Activated CD4-positive, alpha-beta T cell treated with anti-CD3 and anti-CD28 coated beads for 24 hours (primary cell): ENCODE measurements at regions not wholly inside any gene's neighbourhood (a gene's known extent, or its start where the extent isn't known, plus 50 kb on each side); places are given as distances from the start of the nearest gene placed in this dataset.

ENCODE experiments used
- DNase-seq, 2 donors: peaks; one replicate each; pipeline ENCODE4 v3.0.0-alpha.2; 2020; ENCODE audit warnings: low read depth in 2 of 2

DNA sequence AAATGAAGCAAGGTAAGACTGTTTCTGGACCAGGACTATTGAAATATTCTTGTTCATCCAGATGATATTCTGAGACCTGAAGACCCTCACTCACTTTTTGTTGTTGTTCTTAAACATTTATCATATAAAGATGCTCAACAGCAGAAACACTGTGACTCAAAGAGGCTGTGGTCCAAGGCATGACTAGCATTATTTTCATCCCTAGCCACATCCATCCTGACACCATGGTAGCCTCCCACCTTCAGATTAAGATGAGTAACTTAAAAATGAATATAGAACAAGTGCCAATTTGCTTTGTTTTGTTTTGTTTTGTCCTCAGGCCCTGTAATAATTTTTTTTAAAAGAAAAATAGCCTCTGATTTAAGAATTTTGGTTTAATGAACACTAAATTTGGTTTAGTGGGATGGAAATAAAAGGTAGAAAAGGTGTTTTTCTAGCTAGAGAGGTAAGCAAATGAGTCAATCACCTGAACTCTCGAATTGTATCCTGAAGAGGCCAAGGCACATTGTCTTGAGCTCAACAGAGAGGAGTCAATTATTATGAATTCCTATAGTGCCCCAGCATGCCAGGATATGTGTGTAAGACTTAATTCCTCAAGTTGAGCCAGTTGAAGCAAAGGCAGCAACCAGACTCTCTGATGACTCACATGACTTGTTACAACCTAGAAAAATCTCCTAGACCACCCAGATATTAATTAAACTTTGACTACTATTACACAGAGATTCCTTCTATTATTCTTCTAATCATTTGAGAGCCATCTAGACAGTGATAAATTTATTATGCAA is 380.1 kb upstream of the TUSC1 start:
- no peak for DNase-seq

DNA sequence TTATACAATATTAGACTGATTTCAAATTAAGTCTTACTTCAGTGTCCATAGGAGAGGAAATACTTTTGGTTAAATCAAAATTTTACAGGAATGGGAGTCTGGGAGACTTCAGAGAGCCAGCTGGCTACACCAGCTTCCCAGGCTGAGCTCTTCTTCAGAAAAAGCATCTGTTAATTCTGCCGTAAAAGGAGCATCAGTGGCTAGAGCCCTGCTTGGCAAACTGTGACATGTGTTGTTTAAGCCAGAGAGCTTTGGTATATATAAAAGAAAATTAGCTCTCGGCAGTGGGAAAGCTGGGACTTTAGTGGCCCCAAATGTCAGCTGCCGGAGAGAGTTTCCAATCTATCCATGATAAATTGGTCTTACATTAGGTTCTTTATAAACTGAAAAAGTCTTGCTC is 378.8 kb upstream of the TUSC1 start:
- DNase-seq = no peak

DNA sequence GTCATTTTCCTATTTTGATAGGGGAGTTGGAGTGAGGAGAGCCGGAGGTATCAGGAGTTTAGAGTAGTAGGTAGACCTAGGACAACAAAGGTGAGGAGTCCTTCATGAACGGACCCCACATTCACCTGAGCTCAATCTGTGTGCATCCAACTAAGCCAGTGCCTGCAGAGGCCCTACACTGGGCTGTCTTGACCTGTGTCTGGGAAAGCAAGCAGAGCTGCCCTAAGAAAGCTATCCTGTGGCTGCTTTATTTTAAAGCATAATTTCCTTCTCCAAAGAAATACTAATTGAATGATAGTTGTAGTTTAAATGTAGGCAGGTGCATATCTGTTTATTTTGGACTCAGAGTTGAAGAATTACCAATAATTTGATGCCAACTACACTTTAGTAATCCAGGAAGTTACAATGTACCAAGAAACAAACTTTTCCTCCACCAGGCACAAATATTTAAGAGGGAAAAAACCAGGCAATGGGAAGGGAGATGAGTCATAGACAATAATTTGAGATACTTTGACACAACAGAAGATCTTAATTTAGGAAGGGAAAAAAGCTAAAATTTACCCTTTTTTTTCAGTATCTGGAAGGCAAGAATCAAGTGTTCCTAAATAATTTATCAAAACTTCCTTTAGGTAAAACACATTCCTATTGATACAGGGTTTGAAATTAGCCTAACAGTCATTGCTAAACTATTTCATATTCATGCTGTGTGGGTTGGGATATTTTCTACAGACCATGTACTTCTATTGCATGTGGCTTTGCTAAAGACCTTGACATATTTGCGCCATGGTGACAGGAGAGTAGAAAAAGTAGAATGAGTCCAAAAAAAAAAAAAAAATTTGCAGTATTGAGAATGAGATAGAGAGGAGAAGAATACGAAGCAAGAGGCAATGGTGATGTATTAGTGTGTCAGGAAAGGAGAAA is 376.6 kb upstream of the TUSC1 start:
- DNase-seq = no peak

- DNase-seq = no peak
Observed at GRCh38 chr9:26053954-26054353, 375.7 kb upstream of the TUSC1 start.

DNA sequence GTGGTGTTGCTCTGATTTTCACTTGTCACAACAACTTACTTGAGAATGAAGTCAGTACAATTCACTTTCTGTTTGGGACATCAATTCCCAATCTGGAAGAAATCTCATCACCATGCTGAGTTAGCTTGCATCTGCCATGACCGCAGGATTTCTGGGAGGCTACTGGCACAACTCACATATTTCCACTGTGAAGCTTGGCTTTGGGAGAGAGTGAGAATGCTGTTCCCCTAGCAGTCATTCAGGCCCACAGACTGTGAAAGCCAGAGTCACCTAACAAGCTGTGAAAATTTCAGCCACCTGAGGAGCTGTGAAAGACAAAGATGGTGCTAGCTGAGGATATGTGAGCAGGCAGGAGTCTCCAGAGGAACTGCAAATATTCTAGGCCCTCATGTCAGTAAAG is 365.2 kb upstream of the TUSC1 start:
- DNase-seq = no peak

DNA sequence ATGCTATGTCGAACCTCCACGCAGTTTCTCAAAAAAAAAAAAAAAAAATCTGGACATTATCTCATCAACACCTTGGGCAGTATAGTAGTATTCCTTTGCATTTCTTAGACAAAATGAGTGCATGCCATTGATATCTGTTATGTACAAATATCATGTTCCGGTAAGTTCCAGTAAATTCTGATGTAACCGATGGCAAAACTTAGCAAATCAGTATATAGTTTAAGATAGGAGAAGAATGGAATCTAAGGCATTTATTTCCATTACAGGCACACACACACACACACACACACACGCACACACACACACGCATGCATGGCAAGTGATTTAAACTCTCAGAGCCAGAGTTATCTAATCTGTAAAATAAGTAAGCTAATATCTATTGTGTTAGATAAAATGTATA is 356.5 kb upstream of the TUSC1 start:
- DNase-seq = no peak

- no peak for DNase-seq
Observed at GRCh38 chr9:26033336-26033735, 355.1 kb upstream of the TUSC1 start.

DNA sequence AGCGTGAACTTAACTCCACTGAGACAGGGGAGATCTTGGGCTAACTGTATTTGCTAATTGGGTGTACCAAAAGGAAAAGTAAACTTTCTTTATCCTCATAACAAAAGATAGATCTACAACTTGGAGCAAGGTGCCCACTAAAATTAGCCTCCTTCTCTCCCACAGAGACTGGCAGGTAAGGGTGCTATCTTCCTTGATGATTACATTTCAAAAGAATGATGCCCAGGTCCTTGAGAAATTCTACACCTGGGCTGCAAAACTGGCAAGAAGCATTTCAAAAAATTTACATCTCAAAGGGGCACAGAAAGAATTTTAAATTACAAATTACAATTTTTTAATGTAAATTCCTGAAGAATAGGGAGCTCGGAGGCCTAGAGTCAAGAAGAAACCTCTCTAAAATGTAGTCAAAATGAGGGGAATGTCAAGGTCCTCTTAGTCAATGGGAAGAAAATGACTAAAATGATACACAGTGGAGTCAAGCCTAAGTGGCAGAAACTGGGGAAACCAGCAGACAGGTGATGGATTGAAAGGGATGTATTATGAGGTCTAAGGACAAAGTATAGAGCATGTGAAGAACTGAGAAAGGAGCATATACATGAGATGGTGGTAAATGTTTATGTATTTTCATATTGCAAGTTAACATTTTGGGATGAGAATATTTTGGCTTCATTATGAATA is 348.3 kb upstream of the TUSC1 start:
- DNase-seq = no peak

DNA sequence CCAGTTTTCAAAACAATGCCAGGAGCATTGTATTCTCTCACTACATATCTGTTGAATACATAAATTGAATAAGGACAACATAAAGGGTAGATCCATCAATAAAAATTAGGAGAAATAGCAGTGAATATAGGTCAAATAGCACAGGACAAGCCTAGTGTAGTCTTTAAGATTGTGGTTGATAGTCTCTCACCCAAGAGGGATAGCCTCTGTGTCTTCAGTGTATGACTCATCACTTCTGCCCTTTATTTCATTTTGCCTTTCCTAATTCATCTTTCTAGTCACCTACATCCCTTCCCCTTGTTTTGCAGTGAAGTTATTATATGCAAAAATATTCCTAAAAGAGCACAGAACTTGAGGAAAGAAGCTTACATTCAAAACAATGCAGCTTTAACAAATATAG is 335.0 kb upstream of the TUSC1 start:
- DNase-seq = no peak

GRCh38 chr9:26012797-26013196 is 334.6 kb upstream of the TUSC1 start:
- no peak for DNase-seq

DNA sequence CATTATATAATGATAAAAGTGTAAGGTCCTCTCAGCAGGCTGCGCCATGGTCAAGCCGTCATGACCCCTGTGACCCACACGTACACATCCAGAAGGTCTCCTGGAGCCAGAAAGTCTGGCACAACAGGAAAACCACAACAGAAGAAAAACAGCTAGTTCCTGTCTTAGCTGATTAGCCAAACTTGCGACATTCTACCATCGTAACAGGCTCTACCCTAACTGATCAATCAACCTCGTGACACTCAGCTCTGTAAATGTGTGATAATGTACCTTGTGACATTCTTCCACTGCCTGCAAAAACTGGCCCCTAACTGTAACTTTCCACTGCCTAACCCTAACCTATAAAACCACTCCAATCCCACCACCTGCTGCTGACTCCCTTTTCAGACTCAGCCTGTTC is 316.4 kb upstream of the TUSC1 start:
- DNase-seq = no peak

- DNase-seq = no peak
Observed at GRCh38 chr9:25990376-25990775, 312.1 kb upstream of the TUSC1 start.

- no peak for DNase-seq
Observed at GRCh38 chr9:25975667-25976066, 297.4 kb upstream of the TUSC1 start.

DNA sequence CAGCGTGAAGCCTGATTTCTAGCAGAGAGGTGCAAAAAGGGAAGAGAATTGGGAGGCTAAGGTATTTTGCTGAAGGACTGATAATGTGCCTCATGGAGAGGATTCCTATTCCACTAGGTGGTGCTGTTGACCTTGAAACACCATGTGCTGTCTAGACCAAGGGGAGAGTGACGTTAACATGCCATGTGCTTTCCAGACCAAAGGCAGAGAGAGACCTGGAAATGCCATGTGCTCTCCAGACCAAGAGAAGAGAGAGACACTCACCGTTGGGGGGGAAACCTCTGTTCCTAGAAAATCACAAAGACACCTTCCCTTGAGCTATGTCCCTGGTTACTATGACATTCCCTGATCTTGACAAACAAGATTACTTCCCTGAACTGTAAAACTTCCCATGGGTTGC is 286.0 kb upstream of the TUSC1 start:
- DNase-seq = no peak

- no peak for DNase-seq
Observed at GRCh38 chr9:25960178-25960577, 281.9 kb upstream of the TUSC1 start.

- no peak for DNase-seq
Observed at GRCh38 chr9:25954209-25954608, 276.0 kb upstream of the TUSC1 start.

- no peak for DNase-seq
Observed at GRCh38 chr9:25948182-25948581, 269.9 kb upstream of the TUSC1 start.

GRCh38 chr9:25939126-25939525 is 260.9 kb upstream of the TUSC1 start:
- DNase-seq = no peak

DNA sequence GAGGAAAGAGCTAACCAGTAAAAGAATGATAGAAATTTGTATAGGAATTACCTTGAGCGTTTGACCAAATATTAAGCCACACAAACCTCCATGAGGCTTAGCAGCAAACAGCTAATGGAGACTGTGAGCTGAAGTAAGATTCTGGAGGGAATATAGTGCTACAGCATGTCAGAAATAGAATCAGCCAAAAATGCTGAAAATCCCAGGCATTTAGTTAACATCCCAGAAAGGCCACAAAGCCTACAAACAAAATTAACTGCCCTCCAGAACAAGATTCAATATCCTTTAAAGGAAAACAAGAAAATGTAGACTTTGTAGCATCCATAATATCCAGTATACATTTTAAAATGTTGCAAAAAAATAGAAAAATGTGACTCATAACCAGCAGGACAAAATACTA is 257.8 kb upstream of the TUSC1 start:
- DNase-seq = no peak

GRCh38 chr9:25935188-25935587 is 256.9 kb upstream of the TUSC1 start:
- DNase-seq = no peak

DNA sequence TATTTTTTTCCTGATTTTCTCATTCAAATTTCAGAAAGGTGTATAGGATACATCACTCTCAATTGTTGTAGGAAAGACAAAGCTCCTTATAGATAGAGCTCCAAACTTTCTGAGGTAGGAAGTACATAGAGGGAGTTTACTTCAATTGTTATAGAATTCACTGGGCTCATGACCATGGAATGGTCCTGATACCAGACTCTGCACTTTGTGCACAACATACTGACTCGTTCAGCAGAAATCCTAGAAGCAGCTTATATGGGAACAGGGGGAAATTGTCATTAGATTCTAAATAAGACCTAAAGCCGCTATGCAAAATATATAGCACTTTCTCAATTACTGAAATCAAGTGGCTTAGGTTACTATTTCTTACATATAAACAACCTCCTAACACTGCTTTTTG is 240.5 kb upstream of the TUSC1 start:
- DNase-seq = no peak

GRCh38 chr9:25917731-25918362 is 239.6 kb upstream of the TUSC1 start:
- no peak for DNase-seq
